ENCODE measurements at regions not wholly inside any gene's neighbourhood (a gene's known extent, or its start where the extent isn't known, plus 50 kb on each side); places are given as distances from the start of the nearest gene placed in this dataset.
A peak's percentile ranks its signal among the peaks of the same experiment; 100 is the strongest.
"Not testable (repeated sequence)": the region's sequence is repeated elsewhere in the genome, so short reads cannot be mapped to it uniquely, and the experiment has no call there.

DNA sequence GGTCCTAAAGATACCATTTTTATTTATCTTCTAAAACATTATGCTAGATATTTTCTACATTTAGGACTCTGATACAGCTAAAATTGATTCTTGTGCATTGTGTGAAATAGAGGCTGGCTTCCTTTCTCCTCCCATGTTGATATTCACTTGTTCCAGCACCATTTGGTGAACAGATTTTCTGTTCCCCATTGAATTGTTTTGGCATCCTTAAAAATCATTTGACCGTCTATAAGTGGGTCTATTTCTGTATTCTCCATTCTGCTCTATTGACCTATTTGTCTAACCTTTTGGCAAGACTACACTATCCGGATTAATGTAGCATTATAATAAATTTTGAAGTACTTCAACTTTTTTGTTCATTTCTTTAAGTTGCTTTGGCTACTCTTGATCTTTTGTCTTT, 2689.2 kb downstream of the PCDH9 start:
- H3K4me3 ChIP-seq (ENCODE audit: low read length), result no peak overlapping the region
- no peak for DNase-seq (ENCODE audit: low read depth, low spot score)

DNA sequence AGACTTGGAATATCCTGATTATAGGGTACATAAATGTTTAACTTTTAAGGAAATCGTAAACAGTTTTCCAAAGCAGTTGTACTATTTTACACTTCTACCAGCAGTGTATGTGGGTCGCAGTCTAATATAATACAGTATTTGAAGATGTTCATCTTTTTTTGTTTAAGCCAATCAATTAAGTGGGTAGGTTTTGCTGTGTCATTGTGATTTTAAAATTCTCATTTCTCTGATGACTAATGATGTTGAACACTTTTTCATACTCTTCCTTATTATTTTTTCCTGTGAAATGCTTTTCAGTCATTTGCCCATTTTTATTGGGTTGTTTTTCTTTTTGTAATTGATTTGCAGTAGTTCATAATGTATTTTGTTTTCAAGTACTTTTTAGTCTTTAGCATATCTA, 2689.7 kb downstream of the PCDH9 start:
- no peak for DNase-seq (ENCODE audit: low read depth, low spot score)
- no peak overlapping the region for H3K4me3 ChIP-seq (ENCODE audit: low read length)

DNA sequence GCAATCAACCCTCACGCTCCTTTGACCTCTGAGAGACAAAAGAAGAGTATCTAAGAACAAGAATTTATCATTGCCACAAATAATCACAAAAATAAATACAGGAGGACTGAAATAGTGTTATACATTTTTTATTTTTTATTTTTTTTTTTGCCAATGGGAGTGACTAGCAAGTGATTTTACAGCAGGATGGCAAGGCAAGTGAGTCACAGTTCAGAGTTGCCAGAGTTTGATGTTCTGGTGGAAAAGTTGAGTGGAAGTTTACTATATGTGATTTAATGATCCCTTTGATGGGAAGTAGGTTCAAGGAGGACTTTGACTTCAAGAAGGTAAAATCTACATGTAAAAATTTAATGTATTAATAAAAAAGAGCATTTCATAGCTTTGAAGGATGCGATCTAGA, 2691.4 kb downstream of the PCDH9 start:
- no peak overlapping the region for H3K4me3 ChIP-seq (ENCODE audit: low read length)
- no peak for DNase-seq (ENCODE audit: low read depth, low spot score)

DNA sequence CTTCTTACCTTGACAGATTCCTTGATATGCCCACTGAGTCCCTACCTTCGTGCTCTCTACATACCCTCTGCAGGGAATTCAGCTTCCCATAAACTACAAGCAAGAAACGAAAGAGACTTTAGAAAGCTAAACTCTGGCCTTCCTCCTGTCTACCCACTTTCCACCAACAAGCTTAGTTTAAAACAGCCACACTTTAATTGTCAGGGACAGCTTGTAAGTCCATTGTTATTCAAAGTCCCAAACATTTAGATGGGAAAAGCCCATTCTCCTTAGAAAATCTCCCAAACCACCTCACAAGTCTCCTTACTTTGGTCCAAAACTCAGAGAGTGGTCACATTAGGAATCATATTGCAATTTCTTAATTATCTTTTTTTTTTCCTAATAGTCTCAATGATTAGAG, 2695.8 kb downstream of the PCDH9 start:
- H3K4me3 ChIP-seq (ENCODE audit: low read length), result no peak overlapping the region
- no peak for DNase-seq (ENCODE audit: low read depth, low spot score)

DNA sequence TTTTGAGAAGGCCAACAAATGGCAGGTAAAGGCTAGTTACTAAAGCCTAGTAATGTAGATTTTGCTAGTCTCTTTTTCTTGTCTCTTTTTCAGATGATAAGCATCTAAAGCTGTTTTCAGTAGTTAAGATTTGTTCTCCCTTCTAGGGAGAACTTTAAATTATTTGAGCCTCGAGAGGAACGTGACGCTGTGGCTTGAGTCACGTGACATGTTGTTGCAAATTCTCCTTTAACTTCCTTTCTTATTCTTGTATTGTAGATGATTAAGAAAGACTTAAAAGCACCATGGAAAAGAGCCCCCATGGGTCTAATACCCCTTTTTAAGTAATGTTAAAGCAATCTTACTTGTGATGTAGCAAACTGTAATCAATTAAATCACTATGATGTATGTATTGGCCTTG, 2698.7 kb downstream of the PCDH9 start:
- H3K4me3 ChIP-seq (ENCODE audit: low read length), result no peak overlapping the region
- no peak for DNase-seq (ENCODE audit: low read depth, low spot score)

DNA sequence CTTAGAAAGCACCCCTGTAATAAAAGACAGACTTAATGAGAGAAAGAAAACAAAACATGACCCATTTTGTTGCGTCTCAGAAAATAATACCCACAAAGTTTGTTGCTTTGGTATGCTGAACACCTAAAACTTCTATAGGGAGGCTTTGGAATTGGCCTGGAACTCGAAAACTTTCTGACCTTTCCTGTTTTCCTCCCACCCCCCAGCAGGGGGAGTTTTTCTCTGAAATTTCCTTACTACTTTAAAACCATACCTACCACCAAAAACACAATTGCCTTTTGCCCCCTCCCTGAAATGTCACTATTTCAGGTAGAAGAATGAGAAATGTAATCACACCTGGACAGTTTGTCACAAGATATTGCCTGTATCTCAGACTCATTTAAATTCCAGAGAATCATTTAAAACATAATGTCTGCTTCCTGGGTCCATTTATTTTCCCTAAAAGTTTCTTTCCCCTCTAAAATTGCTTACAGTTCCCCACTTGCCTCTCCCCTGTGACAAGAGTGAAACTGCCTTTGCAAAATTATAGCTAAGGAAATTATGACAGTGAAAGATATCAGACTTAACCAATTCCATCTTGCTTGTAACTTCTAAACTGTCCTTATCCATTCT, 2700.2 kb downstream of the PCDH9 start:
- H3K4me3 ChIP-seq (ENCODE audit: low read length), result no peak overlapping the region
- DNase-seq (ENCODE audit: low read depth, low spot score), result peak; percentile 5

DNA sequence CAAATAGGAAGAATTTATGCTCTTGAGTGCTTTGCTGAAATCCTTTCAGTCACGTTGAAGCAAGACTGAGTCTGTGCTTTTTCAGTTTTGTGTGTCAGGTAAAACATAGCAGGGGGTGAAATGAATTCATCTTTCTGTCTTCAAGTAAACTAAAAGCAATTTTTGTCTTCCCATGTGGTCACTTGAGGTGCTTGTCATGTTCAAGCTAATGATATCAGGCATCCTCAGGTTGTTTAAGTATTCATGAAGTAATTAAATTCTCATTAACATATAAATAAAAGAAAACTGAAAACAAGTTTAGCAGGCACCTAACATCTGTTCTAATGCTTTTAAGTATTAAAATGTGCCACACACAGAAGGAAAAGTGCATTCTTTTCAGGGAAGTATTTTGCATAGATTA, 2701.3 kb downstream of the PCDH9 start:
- H3K4me3 ChIP-seq (ENCODE audit: low read length), result no peak overlapping the region
- DNase-seq (ENCODE audit: low read depth, low spot score), result no peak

DNA sequence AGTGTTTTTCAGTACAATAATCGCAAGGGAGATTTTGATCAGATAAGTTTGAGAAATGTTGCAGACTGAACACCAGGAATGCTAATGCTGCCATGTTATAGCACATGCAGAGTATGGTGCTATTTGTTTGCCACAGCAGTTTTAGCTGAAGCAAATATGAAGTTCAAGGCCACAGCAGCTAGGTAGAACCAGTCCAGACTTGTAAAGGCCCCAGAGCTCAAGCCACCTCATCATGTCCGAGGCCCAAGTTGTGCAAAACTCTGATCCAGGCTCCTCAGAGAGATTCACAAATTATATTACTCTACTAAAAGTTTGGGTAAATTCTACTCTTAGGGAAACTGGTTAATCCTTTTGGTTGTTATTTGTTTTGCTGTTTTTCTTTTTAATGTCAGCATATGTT, 2702.6 kb downstream of the PCDH9 start:
- no peak for DNase-seq (ENCODE audit: low read depth, low spot score)
- no peak overlapping the region for H3K4me3 ChIP-seq (ENCODE audit: low read length)

DNA sequence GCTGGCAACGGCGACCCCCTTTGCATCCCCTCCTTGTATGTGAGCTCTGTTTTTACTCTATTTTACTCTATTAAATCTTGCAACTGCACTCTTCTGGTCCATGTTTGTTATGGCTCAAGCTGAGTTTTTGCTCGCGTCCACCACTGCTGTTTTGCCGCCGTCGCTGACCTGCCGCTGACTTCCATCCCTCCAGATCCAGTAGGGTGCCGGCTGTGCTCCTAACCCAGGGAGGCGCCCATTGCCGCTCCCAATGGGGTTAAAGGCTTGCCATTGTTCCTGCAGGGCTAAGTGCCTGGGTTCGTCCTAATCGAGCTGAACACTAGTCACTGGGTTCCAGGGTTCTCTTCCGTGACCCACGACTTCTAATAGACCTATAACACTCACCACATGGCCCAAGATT, 2704.4 kb downstream of the PCDH9 start:
- no peak for DNase-seq (ENCODE audit: low read depth, low spot score)
- no peak overlapping the region for H3K4me3 ChIP-seq (ENCODE audit: low read length)

DNA sequence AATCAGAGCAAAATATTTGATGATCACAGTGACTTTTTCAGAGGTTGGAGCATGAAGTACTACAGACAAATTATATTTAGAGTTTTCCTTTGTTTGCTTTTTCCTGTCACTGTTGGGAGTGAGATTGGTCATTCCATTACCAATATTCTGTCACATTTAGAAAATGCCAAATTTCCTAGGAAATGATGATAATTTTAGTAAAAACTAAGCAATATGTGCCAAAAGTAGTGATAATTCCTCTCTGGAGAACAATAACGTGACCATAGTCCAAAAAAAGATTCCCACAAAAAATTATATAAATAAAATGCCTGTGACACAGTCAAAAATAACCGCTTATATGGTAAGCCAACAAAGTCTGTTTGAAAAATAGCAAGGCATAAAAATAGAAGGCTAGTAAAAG, 2719.4 kb downstream of the PCDH9 start:
- H3K4me3 ChIP-seq (ENCODE audit: low read length), result no peak overlapping the region
- no peak for DNase-seq (ENCODE audit: low read depth, low spot score)

DNA sequence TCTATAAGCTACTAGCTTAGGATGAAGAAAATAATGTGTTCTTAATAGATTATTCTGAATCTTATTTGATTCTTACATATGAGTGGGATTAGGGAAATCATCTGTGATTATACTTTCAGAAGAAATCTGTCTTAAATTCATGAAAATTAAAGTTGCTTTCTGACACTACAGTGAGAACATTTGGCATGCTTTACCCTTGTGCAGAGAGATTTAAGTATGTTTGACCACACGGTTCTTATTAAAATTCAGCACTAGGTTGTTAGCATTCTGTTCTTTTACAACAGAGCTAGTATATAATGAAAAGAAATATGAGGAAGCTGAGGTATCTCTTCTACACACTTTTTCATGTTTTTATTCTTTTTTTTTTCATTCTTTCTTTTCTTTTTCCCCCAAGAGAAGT, 2723.9 kb downstream of the PCDH9 start:
- no peak overlapping the region for H3K4me3 ChIP-seq (ENCODE audit: low read length)
- no peak for DNase-seq (ENCODE audit: low read depth, low spot score)

DNA sequence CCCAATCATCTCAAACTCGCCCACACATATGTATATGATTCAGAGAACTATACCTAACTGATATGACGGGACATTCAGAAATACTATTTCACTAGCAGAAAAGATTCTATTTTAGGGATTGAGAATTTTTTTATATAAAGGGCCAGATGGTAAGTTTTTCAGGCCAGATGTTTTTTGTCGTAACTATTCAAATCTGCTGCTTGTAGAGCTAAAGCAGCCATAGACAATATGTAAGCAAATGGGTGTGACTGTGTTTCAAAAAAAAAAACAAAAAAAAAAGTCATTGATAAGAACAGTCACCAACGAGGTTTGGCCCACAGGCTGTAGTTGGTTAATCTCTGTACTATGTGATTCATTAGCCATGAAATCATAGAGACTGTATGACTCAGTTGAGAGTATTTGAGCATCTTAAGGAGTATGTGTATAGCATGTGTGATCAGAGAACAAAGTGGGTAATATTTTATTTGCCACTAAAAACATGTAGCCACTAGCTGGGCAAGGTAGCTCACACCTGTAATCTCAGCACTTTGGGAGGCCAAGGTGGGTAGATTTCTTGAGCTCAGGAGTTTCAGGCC, 2724.7 kb downstream of the PCDH9 start:
- DNase-seq (ENCODE audit: low read depth, low spot score), result no peak
- no peak overlapping the region for H3K4me3 ChIP-seq (ENCODE audit: low read length)

DNA sequence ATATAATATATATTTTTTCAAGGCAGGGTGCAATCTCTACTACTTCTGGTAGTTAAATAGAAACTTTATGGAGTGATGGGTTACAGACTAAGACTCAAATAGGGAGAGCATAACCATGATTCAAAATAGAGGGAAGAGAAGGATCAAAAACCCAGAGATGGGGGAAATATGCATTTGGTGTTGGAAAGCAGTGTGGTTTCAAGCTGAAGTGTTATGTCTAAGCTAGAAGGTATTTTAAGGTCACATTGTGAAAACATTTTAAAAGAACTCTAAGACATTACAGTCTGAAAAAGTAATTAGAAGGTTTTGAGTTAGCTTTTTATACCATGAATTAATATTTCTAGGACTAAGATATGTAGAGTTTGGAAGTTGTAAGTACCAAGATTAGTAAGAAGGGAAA, 2741.4 kb downstream of the PCDH9 start:
- no peak overlapping the region for H3K4me3 ChIP-seq (ENCODE audit: low read length)
- DNase-seq (ENCODE audit: low read depth, low spot score), result no peak

DNA sequence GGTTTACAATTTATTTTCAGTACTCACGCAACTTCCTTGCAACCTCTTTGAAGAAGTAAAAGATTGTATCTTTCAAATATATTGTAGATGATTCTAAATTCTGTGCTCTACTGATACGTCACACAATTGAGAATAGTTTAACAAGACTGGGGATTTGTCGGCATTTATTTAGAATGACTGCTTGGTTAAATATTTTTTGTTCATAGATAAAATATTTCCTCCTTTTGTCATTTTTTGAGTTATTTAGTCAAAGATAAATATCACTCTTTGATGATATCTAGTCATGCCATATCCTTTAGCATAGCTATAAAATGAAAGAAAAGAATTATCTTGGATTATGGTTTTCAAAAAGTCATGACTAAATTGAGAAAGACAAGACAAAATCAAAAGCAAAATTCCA, 2747.8 kb downstream of the PCDH9 start:
- no peak for DNase-seq (ENCODE audit: low read depth, low spot score)
- no peak overlapping the region for H3K4me3 ChIP-seq (ENCODE audit: low read length)

DNA sequence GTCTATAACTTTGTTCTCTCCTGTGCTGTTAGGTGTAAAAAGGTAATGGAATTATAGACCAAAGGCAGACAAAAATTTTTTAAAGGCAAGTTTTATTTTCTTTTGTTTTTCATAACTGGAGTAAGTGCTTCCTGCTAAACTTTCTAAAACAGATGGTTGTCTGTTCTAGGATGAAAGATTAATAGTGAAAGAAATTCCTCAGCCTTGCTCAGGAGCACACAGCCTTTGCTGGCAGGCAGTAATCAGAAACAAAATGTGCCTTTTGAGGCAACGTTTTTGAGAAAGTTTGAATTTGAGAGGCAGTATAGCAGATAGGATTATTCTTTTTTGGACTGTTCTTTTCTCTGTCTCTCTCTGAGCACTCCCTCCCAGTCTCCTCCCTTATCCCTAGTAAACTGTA, 2749.5 kb downstream of the PCDH9 start:
- H3K4me3 ChIP-seq (ENCODE audit: low read length), result no peak overlapping the region
- DNase-seq (ENCODE audit: low read depth, low spot score), result no peak

DNA sequence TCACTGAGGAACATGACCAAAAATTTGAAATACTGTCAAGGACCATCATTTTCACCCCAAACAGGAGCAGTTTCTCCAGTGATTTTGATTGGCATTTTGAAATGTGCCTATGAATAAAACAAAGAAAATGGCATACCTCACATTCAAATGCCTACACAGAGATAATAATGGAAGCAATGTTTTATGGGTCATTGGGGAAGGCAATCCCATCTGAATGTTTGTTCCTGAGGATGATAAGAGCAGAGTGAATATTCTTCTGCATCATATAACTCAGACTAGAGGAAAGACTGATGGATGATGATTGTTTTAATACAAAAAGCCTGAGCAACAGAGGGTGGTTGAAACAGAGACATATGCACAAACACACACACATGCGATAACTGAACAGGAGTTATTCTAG, 2749.9 kb downstream of the PCDH9 start:
- H3K4me3 ChIP-seq (ENCODE audit: low read length), result no peak overlapping the region
- no peak for DNase-seq (ENCODE audit: low read depth, low spot score)

DNA sequence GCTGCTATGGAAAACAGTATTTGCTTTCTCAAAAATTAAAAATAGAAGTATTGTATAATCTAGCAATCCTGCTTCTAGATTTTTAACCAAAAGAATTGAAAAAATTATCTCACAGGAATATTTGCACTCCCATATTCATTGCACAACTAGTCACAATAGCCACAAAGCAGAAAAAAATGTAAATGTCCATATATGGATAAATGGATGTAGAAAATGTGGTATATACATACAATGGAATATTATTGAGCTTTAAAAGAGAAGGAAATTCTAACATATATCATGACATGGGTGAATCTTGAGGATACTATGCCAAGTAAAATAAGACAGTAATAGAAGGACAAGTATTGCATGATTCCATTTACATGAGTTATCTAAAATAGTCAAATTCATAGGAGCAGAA, 2753.0 kb downstream of the PCDH9 start:
- no peak overlapping the region for H3K4me3 ChIP-seq (ENCODE audit: low read length)
- no peak for DNase-seq (ENCODE audit: low read depth, low spot score)

DNA sequence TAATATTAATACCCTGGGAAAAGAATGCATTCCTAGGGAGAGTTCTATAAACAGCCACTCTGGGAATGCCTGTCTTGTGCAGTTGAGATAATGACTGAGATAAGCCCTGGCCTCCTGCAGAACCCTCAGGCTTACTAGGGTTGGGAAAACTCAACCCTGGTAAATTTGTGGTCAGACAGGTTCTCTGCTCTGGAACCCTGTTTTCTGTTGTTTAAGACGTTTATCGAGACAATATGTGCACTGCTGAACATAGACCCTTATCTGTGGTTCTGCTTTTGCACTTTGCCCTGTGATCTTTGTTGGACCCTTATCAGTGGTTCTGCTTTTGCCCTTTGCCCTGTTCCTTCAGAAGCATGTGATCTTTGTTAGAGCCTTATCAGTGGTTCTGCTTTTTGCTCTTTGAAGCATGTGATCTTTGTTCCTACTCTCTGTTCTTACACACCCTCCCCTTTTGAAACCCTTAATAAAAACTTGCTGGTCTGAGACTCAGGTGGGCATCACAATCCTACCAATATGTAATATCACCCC, 2754.0 kb downstream of the PCDH9 start:
- DNase-seq (ENCODE audit: low read depth, low spot score); H3K4me3 ChIP-seq (ENCODE audit: low read length): not testable (repeated sequence)

DNA sequence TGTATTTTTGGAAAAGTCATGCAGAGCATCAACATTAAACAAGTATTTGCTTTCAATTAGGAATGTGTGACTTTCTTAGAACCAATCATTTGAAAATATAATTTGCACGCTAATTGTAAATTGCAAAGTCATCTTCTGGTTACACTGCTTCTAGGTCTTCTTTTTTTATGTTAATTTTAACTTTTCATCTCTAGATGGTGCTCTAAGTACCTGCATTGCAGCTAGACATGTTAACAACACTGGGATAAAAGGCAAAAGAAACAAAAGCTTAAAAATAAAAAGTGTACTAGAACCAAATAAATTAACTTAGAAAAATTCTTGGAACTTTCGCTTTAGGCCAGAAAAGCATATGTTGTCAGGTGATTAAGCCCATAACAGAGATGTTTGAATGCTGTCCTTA, 2758.2 kb downstream of the PCDH9 start:
- DNase-seq (ENCODE audit: low read depth, low spot score), result no peak
- no peak overlapping the region for H3K4me3 ChIP-seq (ENCODE audit: low read length)

DNA sequence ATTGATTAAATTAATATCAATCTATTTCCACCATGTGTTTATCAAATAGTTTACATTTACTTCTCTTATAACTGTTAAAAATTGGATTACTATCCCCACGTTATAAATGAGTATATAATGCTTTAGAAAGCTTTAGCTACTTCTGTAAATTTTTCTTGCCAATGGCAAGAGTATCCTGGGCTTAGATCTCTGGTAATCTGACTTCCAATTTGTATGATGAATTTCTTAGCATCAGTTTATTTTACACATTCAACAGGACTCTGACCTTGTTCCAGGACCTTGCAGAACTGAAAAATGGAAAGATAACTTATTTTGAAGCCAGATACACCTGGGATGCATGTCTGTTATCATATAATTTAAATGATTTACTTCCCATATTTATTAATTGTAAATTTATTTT, 2759.4 kb downstream of the PCDH9 start:
- no peak for DNase-seq (ENCODE audit: low read depth, low spot score)
- no peak overlapping the region for H3K4me3 ChIP-seq (ENCODE audit: low read length)

DNA sequence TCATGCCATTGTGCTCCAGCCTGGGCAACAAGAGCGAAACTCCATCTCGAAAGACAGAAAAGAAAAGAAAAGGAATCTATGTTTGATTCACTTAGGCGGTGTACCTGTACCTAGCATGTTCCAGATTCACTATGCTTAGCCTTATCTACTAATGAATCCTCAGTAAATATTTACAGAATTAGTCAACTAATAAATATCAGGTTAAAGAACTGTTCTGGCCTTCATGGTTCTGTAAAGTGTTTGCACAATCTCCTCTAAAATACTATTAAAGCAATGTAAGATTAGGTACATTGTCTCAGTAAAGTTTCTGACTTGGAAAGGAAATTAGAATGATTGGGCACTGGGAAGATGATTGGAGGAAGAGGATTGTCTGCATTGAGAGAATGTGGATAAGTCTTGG, 2770.4 kb downstream of the PCDH9 start:
- no peak for DNase-seq (ENCODE audit: low read depth, low spot score)
- no peak overlapping the region for H3K4me3 ChIP-seq (ENCODE audit: low read length)

All from Jurkat, Clone E6-1 (cell line).